G401.6 (cell line): ENCODE measurements at regions not wholly inside any gene's neighbourhood (a gene's known extent, or its start where the extent isn't known, plus 50 kb on each side); places are given as distances from the start of the nearest gene placed in this dataset.
"Not testable (repeated sequence)": the region's sequence is repeated elsewhere in the genome, so short reads cannot be mapped to it uniquely, and the experiment has no call there.

Experiments used
- FAIRE-seq: peaks from 2 replicates; lab custom pipeline; 2012; peaks lifted over from hg19 to GRCh38; lab: Jason Lieb, UNC

- FAIRE-seq: no peak
Measured at GRCh38 chr1:222031318-222031717, 289.4 kb upstream of the DUSP10 start.

GRCh38 chr1:222028676-222029075 lies 286.8 kb upstream of the DUSP10 start:
- FAIRE-seq: no peak

GRCh38 chr1:222028116-222028515 lies 286.2 kb upstream of the DUSP10 start:
- no peak for FAIRE-seq

- FAIRE-seq: no peak
Measured at GRCh38 chr1:222026280-222026679, 284.4 kb upstream of the DUSP10 start.

GRCh38 chr1:222023025-222023424 lies 281.1 kb upstream of the DUSP10 start:
- no peak for FAIRE-seq

GRCh38 chr1:222021129-222021528 lies 279.2 kb upstream of the DUSP10 start:
- no peak for FAIRE-seq

- no peak for FAIRE-seq
Measured at GRCh38 chr1:222020553-222020952, 278.7 kb upstream of the DUSP10 start.

GRCh38 chr1:222019029-222019428 lies 277.1 kb upstream of the DUSP10 start:
- FAIRE-seq: no peak

GRCh38 chr1:222018041-222018440 lies 276.2 kb upstream of the DUSP10 start:
- no peak for FAIRE-seq

GRCh38 chr1:222015686-222016085 lies 273.8 kb upstream of the DUSP10 start:
- FAIRE-seq: no peak

- FAIRE-seq: no peak
Measured at GRCh38 chr1:222014001-222014400, 272.1 kb upstream of the DUSP10 start.

GRCh38 chr1:222012816-222013215 lies 270.9 kb upstream of the DUSP10 start:
- no peak for FAIRE-seq

- no peak for FAIRE-seq
Measured at GRCh38 chr1:222010306-222010705, 268.4 kb upstream of the DUSP10 start.

- no peak for FAIRE-seq
Measured at GRCh38 chr1:222009105-222009730, 267.3 kb upstream of the DUSP10 start.

GRCh38 chr1:222006715-222007114 lies 264.8 kb upstream of the DUSP10 start:
- no peak for FAIRE-seq

- no peak for FAIRE-seq
Measured at GRCh38 chr1:222004784-222005183, 262.9 kb upstream of the DUSP10 start.

- peak; percentile 3 for FAIRE-seq
Measured at GRCh38 chr1:222004034-222004433, 262.1 kb upstream of the DUSP10 start.

GRCh38 chr1:222002503-222002902 lies 260.6 kb upstream of the DUSP10 start:
- no peak for FAIRE-seq

- no peak for FAIRE-seq
Measured at GRCh38 chr1:222000131-222000530, 258.2 kb upstream of the DUSP10 start.

- no peak for FAIRE-seq
Measured at GRCh38 chr1:221998781-221999180, 256.9 kb upstream of the DUSP10 start.

- no peak for FAIRE-seq
Measured at GRCh38 chr1:221998186-221998612, 256.3 kb upstream of the DUSP10 start.

GRCh38 chr1:221997012-221997411 lies 255.1 kb upstream of the DUSP10 start:
- not testable (repeated sequence) for FAIRE-seq

- no peak for FAIRE-seq
Measured at GRCh38 chr1:221994939-221995338, 253.1 kb upstream of the DUSP10 start.

GRCh38 chr1:221994274-221994698 lies 252.4 kb upstream of the DUSP10 start:
- FAIRE-seq: no peak
